ENCODE measurements at regions not wholly inside any gene's neighbourhood (a gene's known extent, or its start where the extent isn't known, plus 50 kb on each side); places are given as distances from the start of the nearest gene placed in this dataset.

DNA sequence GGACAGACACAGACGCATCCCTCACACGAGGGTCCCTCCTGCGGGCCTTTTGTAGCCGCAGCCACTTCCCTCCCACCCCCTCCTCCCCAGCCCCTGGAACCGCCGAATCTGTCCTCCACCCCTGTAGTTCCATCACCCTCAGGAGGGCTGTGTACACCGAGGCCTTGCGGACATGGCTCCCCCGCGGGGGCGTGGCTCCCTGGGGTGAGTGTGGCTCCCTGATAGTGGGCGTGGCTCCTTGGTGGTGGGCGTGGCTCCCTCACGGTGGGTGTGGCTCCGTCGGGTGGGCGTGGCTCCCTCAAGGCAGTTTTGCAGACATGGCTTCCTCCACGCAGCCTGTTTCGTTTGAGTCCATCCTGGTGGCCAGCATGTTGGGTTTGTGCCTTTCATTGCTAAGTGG, 420.7 kb upstream of the SALL3 start:
- Histone ChIP-seq H3K27me3 (replicated peaks in 1 of 7) (peaks cover 0 to 10% (median 0%) of the 10 kb centered on the region in 7 donors), H3K4me1 (no peaks in the 10 kb centered on the region), H3K27ac (no peak overlapping the region), H3K9me3 (peaks cover 0 to 56% (median 23%) of the 10 kb centered on the region in 8 donors), H3K4me3 (no peak overlapping the region), H3K36me3 (no peaks in the 10 kb centered on the region)
- 66 to 91% (median 74%) methylated on average over 8 to 19 of the region's 19 CpGs for WGBS, 5 donors
- DNase-seq: no peak
- TF ChIP-seq CTCF (IDR thresholded peaks at IDR 0.05 in 8 of 11, conservative IDR thresholded peaks at IDR 0.05 in 3 of 11) (no peak), POLR2AphosphoS5 (IDR thresholded peaks at IDR 0.05) (no peak), POLR2A (IDR thresholded peaks at IDR 0.05) (no peak)
- intact Hi-C loops (cut with DNase I; ENCODE audit: low total_unique reads): no loop called here

- TF ChIP-seq CTCF (IDR thresholded peaks at IDR 0.05 in 8 of 11, conservative IDR thresholded peaks at IDR 0.05 in 3 of 11) (no peak), POLR2AphosphoS5 (IDR thresholded peaks at IDR 0.05) (no peak)
- Histone ChIP-seq H3K27me3 (replicated peaks in 1 of 7) (peaks cover 0 to 13% (median 0%) of the 10 kb centered on the region in 7 donors), H3K27ac (no peak overlapping the region), H3K9me3 (peaks cover 0 to 49% (median 19%) of the 10 kb centered on the region in 8 donors), H3K4me1 (no peaks in the 10 kb centered on the region), H3K4me3 (no peak overlapping the region), H3K36me3 (no peaks in the 10 kb centered on the region)
- no peak for DNase-seq
- intact Hi-C loops (cut with DNase I; ENCODE audit: low total_unique reads): no loop called here
- WGBS, 5 donors: 87 to 96% (median 91%) methylated on average over 5 to 9 of the region's 9 CpGs
Measured at GRCh38 chr18:78559584-78559983, 420.0 kb upstream of the SALL3 start.

GRCh38 chr18:78561757-78562510, 417.7 kb upstream of the SALL3 start:
- intact Hi-C loops (cut with DNase I; ENCODE audit: low total_unique reads): no loop called here
- peaks cover 0 to 13% (median 0%) of the 10 kb centered on the region in 7 donors for H3K27me3 ChIP-seq (replicated peaks in 1 of 7)
- no peak overlapping the region for H3K4me3 ChIP-seq
- H3K36me3 ChIP-seq: no peaks in the 10 kb centered on the region
- TF ChIP-seq POLR2A (IDR thresholded peaks at IDR 0.05) (no peak), CTCF (IDR thresholded peaks at IDR 0.05 in 8 of 11, conservative IDR thresholded peaks at IDR 0.05 in 3 of 11) (no peak), POLR2AphosphoS5 (IDR thresholded peaks at IDR 0.05) (no peak)
- H3K4me1 ChIP-seq: no peaks in the 10 kb centered on the region
- no peak overlapping the region for H3K27ac ChIP-seq
- 79 to 86% (median 79%) methylated on average over 22 of the region's 22 CpGs for WGBS, 5 donors
- peaks cover 0 to 29% (median 0%) of the 10 kb centered on the region in 8 donors for H3K9me3 ChIP-seq
- no peak for DNase-seq

DNA sequence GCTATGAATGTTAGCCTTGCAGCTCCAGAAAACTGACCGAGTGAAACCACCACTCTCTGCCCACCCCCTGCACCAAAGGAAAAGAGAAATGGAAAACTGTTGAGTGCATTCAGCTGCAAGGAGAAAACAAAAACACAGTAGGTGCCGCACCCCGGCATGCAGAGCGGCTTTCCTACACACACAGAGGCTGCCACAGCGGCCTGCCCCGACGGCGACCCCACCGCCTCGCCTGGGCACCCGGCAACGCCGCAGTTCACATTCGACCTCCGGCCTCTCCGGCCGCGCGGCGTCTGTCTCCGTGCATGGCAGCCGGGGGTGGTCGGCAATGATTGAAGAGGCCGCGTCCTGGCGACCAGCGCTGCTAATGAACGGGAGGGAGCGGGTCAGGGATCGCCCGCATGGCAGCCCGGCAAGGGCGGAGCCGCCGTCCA, 417.1 kb upstream of the SALL3 start:
- intact Hi-C loops (cut with DNase I; ENCODE audit: low total_unique reads): no loop called here
- 74 to 89% (median 80%) methylated on average over 34 to 35 of the region's 35 CpGs for WGBS, 5 donors

More for the DNA sequence above, 417.1 kb upstream of the SALL3 start:
- Histone ChIP-seq H3K36me3 (no peaks in the 10 kb centered on the region), H3K27ac (no peak overlapping the region), H3K4me3 (no peak overlapping the region), H3K4me1 (no peaks in the 10 kb centered on the region), H3K9me3 (peaks cover 0 to 30% (median under 1%) of the 10 kb centered on the region in 8 donors), H3K27me3 (replicated peaks in 1 of 7) (peaks cover 0 to 13% (median 0%) of the 10 kb centered on the region in 7 donors)
- DNase-seq: no peak
- TF ChIP-seq POLR2A (IDR thresholded peaks at IDR 0.05) (no peak), POLR2AphosphoS5 (IDR thresholded peaks at IDR 0.05) (no peak)

All from spleen (tissue), 11 donors.